Left colon (tissue), 2 donors: ENCODE measurements at regions not wholly inside any gene's neighbourhood (a gene's known extent, or its start where the extent isn't known, plus 50 kb on each side); places are given as distances from the start of the nearest gene placed in this dataset.
A peak's percentile ranks its signal among the peaks of the same experiment; 100 is the strongest.
"Not testable (repeated sequence)": the region's sequence is repeated elsewhere in the genome, so short reads cannot be mapped to it uniquely, and the experiment has no call there.

Experiments
- ATAC-seq: fragments of 200-7000 bp; cut with Tn5 transposase; one replicate; pipeline ENCODE4 v1.9.1; 2020; ENCODE audit warnings: mild to moderate bottlenecking, moderate library complexity
- DNase-seq, 2 donors: peaks; one replicate each; pipeline ENCODE4 v3.0.0-alpha.2; 2020
- intact Hi-C, 2 donors: fragments of 100-400 bp; cut with DNase I in 1 of 2; cut with micrococcal nuclease in 1 of 2; formaldehyde crosslinking; loops; one replicate each; pipeline versions ENCODE4 v1.11.2 to v1.14.0; 2022; cut with DNase I, micrococcal nuclease
- donor health status: DM: no; HTN: no; CAD: no.
- donor health status: DM: yes; HTN: yes; CAD: no.

GRCh38 chr7:142556740-142557139 lies 192.5 kb upstream of the PRSS1 start:
- ATAC-seq, result peak; percentile 34
- DNase-seq, result no peak
- intact Hi-C loops, result no loop called here

GRCh38 chr7:142554560-142555532 lies 194.4 kb upstream of the PRSS1 start:
- DNase-seq (no peak), ATAC-seq (no peak)
- intact Hi-C loops, result no loop called here

GRCh38 chr7:142553216-142553615 lies 196.1 kb upstream of the PRSS1 start:
- no peak for DNase-seq
- intact Hi-C loops, result no loop called here
- ATAC-seq, result no peak

- ATAC-seq (no peak), DNase-seq (no peak)
- intact Hi-C loops, result no loop called here
Observed at GRCh38 chr7:142548978-142549377, 200.3 kb upstream of the PRSS1 start.

- ATAC-seq (no peak), DNase-seq (no peak)
- intact Hi-C loops, result no loop called here
Observed at GRCh38 chr7:142546452-142546851, 202.8 kb upstream of the PRSS1 start.

GRCh38 chr7:142542942-142543341 lies 206.3 kb upstream of the PRSS1 start:
- DNase-seq (no peak), ATAC-seq (no peak)
- intact Hi-C loops, result no loop called here

GRCh38 chr7:142542105-142542504 lies 207.2 kb upstream of the PRSS1 start:
- DNase-seq, result no peak
- intact Hi-C loops, result no loop called here
- ATAC-seq, result no peak

GRCh38 chr7:142540371-142540770 lies 208.9 kb upstream of the PRSS1 start:
- intact Hi-C loops, result no loop called here

GRCh38 chr7:142539901-142540300 lies 209.4 kb upstream of the PRSS1 start:
- ATAC-seq, result no peak
- intact Hi-C loops, result no loop called here
- DNase-seq, result no peak

More at GRCh38 chr7:142540371-142540770, 208.9 kb upstream of the PRSS1 start:
- ATAC-seq (no peak), DNase-seq (no peak)

- ATAC-seq (no peak), DNase-seq (no peak)
- intact Hi-C loops, result no loop called here
Observed at GRCh38 chr7:142537760-142538159, 211.5 kb upstream of the PRSS1 start.

- DNase-seq (peak in 1 of 2 donors; percentile 62), ATAC-seq (peak; percentile 81)
- intact Hi-C loops, result no loop called here
Observed at GRCh38 chr7:142535123-142535779, 214.0 kb upstream of the PRSS1 start.

- no peak for ATAC-seq
- DNase-seq, result no peak
- intact Hi-C loops, result no loop called here
Observed at GRCh38 chr7:142534726-142535122, 214.5 kb upstream of the PRSS1 start.

GRCh38 chr7:142533920-142534319 lies 215.4 kb upstream of the PRSS1 start:
- no peak for ATAC-seq
- no peak for DNase-seq
- intact Hi-C loops, result no loop called here

- intact Hi-C loops, result no loop called here
- DNase-seq, result no peak
- no peak for ATAC-seq
Observed at GRCh38 chr7:142529591-142529990, 219.7 kb upstream of the PRSS1 start.

- DNase-seq, result no peak
- intact Hi-C loops, result no loop called here
- no peak for ATAC-seq
Observed at GRCh38 chr7:142528608-142529408, 220.5 kb upstream of the PRSS1 start.

GRCh38 chr7:142523821-142524460 lies 225.3 kb upstream of the PRSS1 start:
- no peak for ATAC-seq
- intact Hi-C loops, result no loop called here
- DNase-seq, result no peak

- DNase-seq (no peak), ATAC-seq (no peak)
- intact Hi-C loops, result no loop called here
Observed at GRCh38 chr7:142522735-142523134, 226.5 kb upstream of the PRSS1 start.

- DNase-seq, intact Hi-C loops: not testable (repeated sequence)
- ATAC-seq, result peak; percentile 52
Observed at GRCh38 chr7:142520885-142521284, 228.4 kb upstream of the PRSS1 start.

- ATAC-seq (peak; percentile 92), DNase-seq (peak; percentile 62 to 76)
- intact Hi-C loops, result not testable (repeated sequence)
Observed at GRCh38 chr7:142520455-142520854, 228.8 kb upstream of the PRSS1 start.
